ENCODE measurements at regions not wholly inside any gene's neighbourhood (a gene's known extent, or its start where the extent isn't known, plus 50 kb on each side); places are given as distances from the start of the nearest gene placed in this dataset.

GRCh38 chr6:8525370-8525769 is 90.0 kb upstream of the SLC35B3 start:
- TF ChIP-seq CTCF (conservative IDR thresholded peaks at IDR 0.05; ENCODE audit: low read depth, low read length) (no peak), EZH2 (IDR thresholded peaks at IDR 0.05; ENCODE audit: borderline replicate concordance, low read depth, low read length, poor library complexity, severe bottlenecking) (no peak)

Measured in A673 (cell line).